A673 (cell line): ENCODE measurements at regions not wholly inside any gene's neighbourhood (a gene's known extent, or its start where the extent isn't known, plus 50 kb on each side); places are given as distances from the start of the nearest gene placed in this dataset.

ENCODE experiments used
- CTCF ChIP-seq: fragments of 300-800, 200-600 bp; sonication (generic); conservative IDR thresholded peaks from 2 replicates; pipeline ENCODE4 v1.5.1; 2017; ENCODE audit warnings: low read depth, mild to moderate bottlenecking, antibody characterized with exemption, low read length, moderate library complexity, mixed read lengths
- EZH2 ChIP-seq: fragments of 200-600 bp; sonication (generic); IDR thresholded peaks from 2 replicates; pipeline ENCODE4 v1.6.1; 2017; ENCODE audit warnings: borderline replicate concordance, low read depth, mild to moderate bottlenecking, mixed read lengths, antibody characterized with exemption, low read length; ENCODE audit not compliant: poor library complexity, severe bottlenecking

GRCh38 chr20:17790296-17790695 is 90.5 kb downstream of the BANF2 start:
- TF ChIP-seq EZH2 (no peak), CTCF (no peak)
